ENCODE measurements at regions not wholly inside any gene's neighbourhood (a gene's known extent, or its start where the extent isn't known, plus 50 kb on each side); places are given as distances from the start of the nearest gene placed in this dataset.

DNA sequence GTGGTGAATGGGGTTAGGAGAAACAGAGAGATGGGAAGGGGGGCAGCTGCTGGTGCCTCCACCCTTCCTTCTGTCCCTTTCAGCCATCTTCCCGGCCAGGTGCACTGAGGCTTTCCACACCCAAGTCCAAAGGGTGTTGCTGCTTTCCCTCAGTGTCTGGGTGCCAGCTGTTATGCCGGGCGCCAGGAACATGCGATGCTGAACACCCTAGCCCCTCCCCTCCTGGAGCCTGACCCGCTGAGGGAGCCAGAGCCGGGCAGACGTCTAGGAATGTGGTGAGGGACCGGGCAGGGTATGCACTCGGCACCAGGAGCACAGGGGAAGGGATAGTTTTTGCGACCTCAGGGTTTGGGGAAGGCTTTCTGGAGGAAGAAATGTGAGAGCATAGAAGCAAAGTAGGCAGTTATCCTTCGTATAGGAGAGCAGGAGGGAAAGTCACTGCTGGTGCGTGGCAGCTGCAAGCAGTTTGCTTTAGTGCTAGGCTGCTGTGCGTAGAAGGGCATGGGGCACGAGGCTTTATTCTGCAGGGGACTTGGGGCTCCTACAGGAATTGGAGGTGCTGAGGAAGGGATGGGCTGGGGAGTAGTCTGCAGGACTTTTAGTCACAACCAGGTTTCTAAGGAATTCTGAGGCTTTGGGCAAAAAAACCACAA lies 147.7 kb downstream of the TSN start:
- H3K4me1 ChIP-seq (ENCODE audit: control insufficient read depth in 1 of 2, insufficient read depth in 2 of 2, low read length in 2 of 2) = peaks cover 8 to 11% of the 10 kb centered on the region in 2 donors
- H3K4me3 ChIP-seq (ENCODE audit: low read depth in 1 of 2, low read length in 2 of 2) = peak overlapping the region in 1 of 2 donors; percentile 25
- H3K9ac ChIP-seq (ENCODE audit: low read depth in 1 of 2, low read length in 2 of 2) = no peak overlapping the region
- H3K9me3 ChIP-seq (ENCODE audit: control insufficient read depth in 1 of 2, low read length in 2 of 2) = no peaks in the 10 kb centered on the region
- no peaks in the 10 kb centered on the region for H3K27me3 ChIP-seq (ENCODE audit: control insufficient read depth in 1 of 2, insufficient read depth in 2 of 2, low read length in 2 of 2)
- H3K27ac ChIP-seq (ENCODE audit: low read depth, low read length) = no peak overlapping the region
- H3K36me3 ChIP-seq (ENCODE audit: control insufficient read depth in 1 of 2, insufficient read depth in 2 of 2, low read length in 2 of 2) = no peaks in the 10 kb centered on the region

DNA sequence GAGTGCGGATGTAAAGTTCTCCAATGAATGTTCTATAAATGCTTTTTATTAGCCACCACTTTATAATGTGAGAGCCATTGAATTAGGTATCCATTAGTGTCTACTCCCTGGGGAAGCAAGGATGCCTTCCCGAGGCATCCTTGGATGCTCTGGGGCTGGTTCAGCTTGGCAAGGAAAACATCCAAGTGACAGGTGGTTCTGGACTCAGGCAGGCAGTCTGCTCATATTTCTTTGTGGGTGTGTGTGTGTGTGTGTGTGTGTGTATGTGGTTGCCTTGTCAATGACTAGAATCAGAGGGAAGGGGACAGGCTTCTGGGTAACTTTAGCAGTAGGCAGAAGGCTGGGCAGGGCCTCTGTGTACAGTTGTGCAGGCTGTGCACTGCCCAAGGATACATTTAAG lies 149.2 kb downstream of the TSN start:
- Histone ChIP-seq H3K9ac (ENCODE audit: low read depth in 1 of 2, low read length in 2 of 2) (no peak overlapping the region), H3K36me3 (ENCODE audit: control insufficient read depth in 1 of 2, insufficient read depth in 2 of 2, low read length in 2 of 2) (no peaks in the 10 kb centered on the region), H3K27ac (ENCODE audit: low read depth, low read length) (no peak overlapping the region), H3K9me3 (ENCODE audit: control insufficient read depth in 1 of 2, low read length in 2 of 2) (no peaks in the 10 kb centered on the region), H3K27me3 (ENCODE audit: control insufficient read depth in 1 of 2, insufficient read depth in 2 of 2, low read length in 2 of 2) (no peaks in the 10 kb centered on the region), H3K4me1 (ENCODE audit: control insufficient read depth in 1 of 2, insufficient read depth in 2 of 2, low read length in 2 of 2) (peaks cover 8 to 11% of the 10 kb centered on the region in 2 donors), H3K4me3 (ENCODE audit: low read depth in 1 of 2, low read length in 2 of 2) (no peak overlapping the region)

DNA sequence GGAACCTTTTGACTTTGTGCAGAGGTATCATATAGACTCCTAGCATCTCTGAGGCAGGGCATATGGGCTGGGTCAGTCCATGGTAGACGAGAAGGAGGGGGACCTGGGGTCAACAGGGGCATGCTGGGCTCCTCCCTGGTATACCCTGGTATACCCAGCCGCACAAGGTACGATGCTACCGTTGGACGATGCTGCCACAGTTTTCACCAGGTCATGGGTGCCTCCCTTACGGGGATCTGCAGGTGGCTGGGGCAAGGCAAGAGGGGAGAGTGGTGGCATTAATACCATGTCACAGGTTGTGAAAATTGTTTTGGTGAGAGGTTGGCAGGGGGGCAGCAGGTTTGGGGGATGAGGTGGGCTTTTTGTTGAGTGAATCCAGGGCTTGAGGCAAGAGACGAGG lies 149.8 kb downstream of the TSN start:
- Histone ChIP-seq H3K36me3 (ENCODE audit: control insufficient read depth in 1 of 2, insufficient read depth in 2 of 2, low read length in 2 of 2) (no peaks in the 10 kb centered on the region), H3K9me3 (ENCODE audit: control insufficient read depth in 1 of 2, low read length in 2 of 2) (no peaks in the 10 kb centered on the region), H3K9ac (ENCODE audit: low read depth in 1 of 2, low read length in 2 of 2) (no peak overlapping the region), H3K4me3 (ENCODE audit: low read depth in 1 of 2, low read length in 2 of 2) (no peak overlapping the region), H3K27ac (ENCODE audit: low read depth, low read length) (no peak overlapping the region), H3K27me3 (ENCODE audit: control insufficient read depth in 1 of 2, insufficient read depth in 2 of 2, low read length in 2 of 2) (no peaks in the 10 kb centered on the region), H3K4me1 (ENCODE audit: control insufficient read depth in 1 of 2, insufficient read depth in 2 of 2, low read length in 2 of 2) (peaks cover 8 to 11% of the 10 kb centered on the region in 2 donors)

DNA sequence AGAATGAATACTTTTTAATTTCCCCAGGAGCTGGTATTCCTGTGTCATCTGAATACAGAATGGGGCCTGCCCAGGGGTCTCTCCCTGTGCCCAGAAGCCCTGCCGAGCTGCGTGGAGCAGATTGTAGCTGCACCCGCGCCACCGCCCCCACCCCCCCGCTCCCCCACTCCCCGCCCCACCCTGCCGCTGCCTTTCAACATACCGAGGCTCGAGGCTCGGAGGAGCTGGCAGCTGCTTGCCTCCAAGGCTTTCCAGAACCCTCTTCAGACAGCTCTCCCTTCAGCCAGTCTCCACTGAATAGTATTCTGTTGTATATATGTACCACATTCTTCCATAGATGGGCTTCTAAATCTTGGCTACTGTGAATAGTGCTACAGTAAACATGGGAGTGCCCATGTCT lies 150.7 kb downstream of the TSN start:
- H3K36me3 ChIP-seq (ENCODE audit: control insufficient read depth in 1 of 2, insufficient read depth in 2 of 2, low read length in 2 of 2) = no peaks in the 10 kb centered on the region
- H3K9ac ChIP-seq (ENCODE audit: low read depth in 1 of 2, low read length in 2 of 2) = no peak overlapping the region
- H3K4me1 ChIP-seq (ENCODE audit: control insufficient read depth in 1 of 2, insufficient read depth in 2 of 2, low read length in 2 of 2) = peaks cover 8 to 11% of the 10 kb centered on the region in 2 donors
- no peak overlapping the region for H3K27ac ChIP-seq (ENCODE audit: low read depth, low read length)
- H3K4me3 ChIP-seq (ENCODE audit: low read depth in 1 of 2, low read length in 2 of 2) = no peak overlapping the region
- H3K9me3 ChIP-seq (ENCODE audit: control insufficient read depth in 1 of 2, low read length in 2 of 2) = no peaks in the 10 kb centered on the region
- no peaks in the 10 kb centered on the region for H3K27me3 ChIP-seq (ENCODE audit: control insufficient read depth in 1 of 2, insufficient read depth in 2 of 2, low read length in 2 of 2)

DNA sequence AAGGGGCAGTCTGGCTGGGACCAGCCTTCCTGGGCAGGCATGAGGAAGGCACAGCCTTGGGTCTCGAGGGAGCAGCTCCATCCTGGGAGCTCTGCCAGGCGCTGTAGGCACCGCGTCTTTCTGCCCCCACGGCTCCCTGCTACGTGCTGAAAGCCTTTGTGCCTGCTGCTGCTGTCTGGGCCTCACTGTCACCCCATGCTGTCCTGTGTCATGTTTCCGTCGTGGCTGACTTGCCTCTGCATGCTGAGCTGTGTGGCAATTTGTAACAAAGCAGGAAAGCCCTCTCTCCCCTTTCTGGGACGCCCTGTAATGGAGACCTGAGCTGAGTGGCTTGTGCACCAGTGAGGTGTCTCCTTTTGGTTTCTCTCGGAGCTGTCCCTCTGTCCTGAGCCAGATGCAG lies 152.5 kb downstream of the TSN start:
- Histone ChIP-seq H3K27ac (ENCODE audit: low read depth, low read length) (no peak overlapping the region), H3K9me3 (ENCODE audit: control insufficient read depth in 1 of 2, low read length in 2 of 2) (no peaks in the 10 kb centered on the region), H3K4me1 (ENCODE audit: control insufficient read depth in 1 of 2, insufficient read depth in 2 of 2, low read length in 2 of 2) (peaks cover 5 to 7% of the 10 kb centered on the region in 2 donors)

DNA sequence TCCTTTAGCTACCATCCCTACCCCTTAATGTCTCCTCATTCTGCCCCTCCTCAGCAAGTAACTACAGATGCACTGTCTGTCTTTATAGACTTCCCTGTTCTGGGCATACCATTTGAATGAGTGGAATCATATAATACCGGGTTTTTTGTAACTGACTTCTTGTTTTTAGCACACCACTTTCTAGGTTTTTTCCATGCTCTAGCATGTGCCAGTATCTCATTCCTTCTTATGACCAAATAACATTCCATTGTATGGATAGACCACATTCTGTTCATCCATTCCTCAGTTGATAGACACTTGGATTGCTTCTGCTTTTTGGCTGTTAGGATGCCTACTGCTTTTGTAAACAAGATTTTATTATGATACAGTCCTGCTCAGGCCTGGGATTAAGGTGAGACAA lies 154.7 kb downstream of the TSN start:
- H3K9ac ChIP-seq (ENCODE audit: low read depth in 1 of 2, low read length in 2 of 2) = no peak overlapping the region
- no peaks in the 10 kb centered on the region for H3K36me3 ChIP-seq (ENCODE audit: control insufficient read depth in 1 of 2, insufficient read depth in 2 of 2, low read length in 2 of 2)
- H3K4me3 ChIP-seq (ENCODE audit: low read depth in 1 of 2, low read length in 2 of 2) = no peak overlapping the region
- no peaks in the 10 kb centered on the region for H3K9me3 ChIP-seq (ENCODE audit: control insufficient read depth in 1 of 2, low read length in 2 of 2)
- H3K27ac ChIP-seq (ENCODE audit: low read depth, low read length) = no peak overlapping the region
- H3K4me1 ChIP-seq (ENCODE audit: control insufficient read depth in 1 of 2, insufficient read depth in 2 of 2, low read length in 2 of 2) = no peaks in the 10 kb centered on the region
- H3K27me3 ChIP-seq (ENCODE audit: control insufficient read depth in 1 of 2, insufficient read depth in 2 of 2, low read length in 2 of 2) = no peaks in the 10 kb centered on the region

More for the DNA sequence above, 152.5 kb downstream of the TSN start:
- no peaks in the 10 kb centered on the region for H3K36me3 ChIP-seq (ENCODE audit: control insufficient read depth in 1 of 2, insufficient read depth in 2 of 2, low read length in 2 of 2)
- H3K27me3 ChIP-seq (ENCODE audit: control insufficient read depth in 1 of 2, insufficient read depth in 2 of 2, low read length in 2 of 2) = no peaks in the 10 kb centered on the region
- H3K9ac ChIP-seq (ENCODE audit: low read depth in 1 of 2, low read length in 2 of 2) = no peak overlapping the region
- H3K4me3 ChIP-seq (ENCODE audit: low read depth in 1 of 2, low read length in 2 of 2) = no peak overlapping the region

DNA sequence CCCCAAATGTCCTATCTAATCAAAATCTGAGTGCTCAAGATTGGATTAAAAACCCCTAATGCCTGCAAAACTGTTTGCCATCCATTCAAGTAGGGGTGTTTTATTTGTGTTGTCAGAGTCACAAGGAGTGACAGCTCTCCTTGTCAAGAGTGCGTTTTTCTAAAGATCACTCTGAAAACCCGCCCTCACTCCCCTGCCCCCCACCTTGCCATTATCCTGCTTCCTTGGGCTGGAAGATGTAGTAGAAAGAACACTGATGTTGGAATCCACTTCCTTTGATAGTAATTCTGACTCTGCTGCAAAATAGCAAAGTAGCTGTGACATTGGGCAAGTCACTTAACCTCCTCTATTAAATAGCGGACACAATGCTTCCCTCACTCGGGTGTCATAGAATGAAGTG lies 155.6 kb downstream of the TSN start:
- H3K9me3 ChIP-seq (ENCODE audit: control insufficient read depth in 1 of 2, low read length in 2 of 2) = no peaks in the 10 kb centered on the region
- H3K27ac ChIP-seq (ENCODE audit: low read depth, low read length) = no peak overlapping the region
- H3K27me3 ChIP-seq (ENCODE audit: control insufficient read depth in 1 of 2, insufficient read depth in 2 of 2, low read length in 2 of 2) = no peaks in the 10 kb centered on the region
- H3K9ac ChIP-seq (ENCODE audit: low read depth in 1 of 2, low read length in 2 of 2) = no peak overlapping the region
- no peaks in the 10 kb centered on the region for H3K36me3 ChIP-seq (ENCODE audit: control insufficient read depth in 1 of 2, insufficient read depth in 2 of 2, low read length in 2 of 2)
- H3K4me1 ChIP-seq (ENCODE audit: control insufficient read depth in 1 of 2, insufficient read depth in 2 of 2, low read length in 2 of 2) = no peaks in the 10 kb centered on the region
- H3K4me3 ChIP-seq (ENCODE audit: low read depth in 1 of 2, low read length in 2 of 2) = no peak overlapping the region

DNA sequence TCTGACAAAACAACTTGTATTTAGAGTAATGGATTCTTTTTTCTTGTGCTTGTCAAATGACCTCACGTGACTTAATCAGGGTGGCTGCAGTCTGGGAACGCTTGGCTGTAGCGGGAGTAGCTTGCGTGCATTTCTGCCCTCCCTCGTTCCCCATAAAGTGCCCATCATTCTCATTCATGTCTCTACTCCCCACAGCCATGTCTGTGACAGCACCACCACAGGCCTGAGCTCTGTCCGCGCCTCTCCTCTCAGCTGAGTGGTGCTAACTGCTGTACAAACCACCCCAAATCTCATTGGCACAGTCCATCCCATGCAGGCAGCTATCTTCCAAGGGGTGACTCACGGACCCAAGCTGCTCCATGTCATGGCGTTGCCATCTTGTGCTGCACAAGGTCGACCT lies 161.7 kb downstream of the TSN start:
- H3K9ac ChIP-seq (ENCODE audit: low read depth in 1 of 2, low read length in 2 of 2) = no peak overlapping the region
- no peak overlapping the region for H3K4me3 ChIP-seq (ENCODE audit: low read depth in 1 of 2, low read length in 2 of 2)
- H3K27ac ChIP-seq (ENCODE audit: low read depth, low read length) = no peak overlapping the region
- no peaks in the 10 kb centered on the region for H3K36me3 ChIP-seq (ENCODE audit: control insufficient read depth in 1 of 2, insufficient read depth in 2 of 2, low read length in 2 of 2)
- no peaks in the 10 kb centered on the region for H3K27me3 ChIP-seq (ENCODE audit: control insufficient read depth in 1 of 2, insufficient read depth in 2 of 2, low read length in 2 of 2)
- H3K9me3 ChIP-seq (ENCODE audit: control insufficient read depth in 1 of 2, low read length in 2 of 2) = no peaks in the 10 kb centered on the region
- no peaks in the 10 kb centered on the region for H3K4me1 ChIP-seq (ENCODE audit: control insufficient read depth in 1 of 2, insufficient read depth in 2 of 2, low read length in 2 of 2)

DNA sequence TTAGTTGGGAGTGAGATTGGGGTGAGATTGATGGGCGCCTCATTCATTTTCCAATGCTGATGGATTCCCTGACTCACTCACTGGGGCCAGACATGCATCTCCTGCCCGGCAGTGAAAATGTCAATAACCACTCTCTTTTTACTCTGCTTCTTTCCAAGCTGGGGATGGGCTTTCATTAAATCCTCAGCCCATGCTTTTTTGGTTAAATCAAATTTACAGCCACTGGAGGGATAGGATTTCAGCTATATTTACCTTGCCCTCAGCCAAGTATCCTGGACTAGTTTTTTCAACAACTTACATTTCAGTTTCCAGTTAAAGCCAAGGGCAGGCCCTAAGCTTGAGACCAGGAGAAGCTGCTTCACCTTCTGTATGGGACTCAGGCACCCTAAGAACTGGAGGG lies 162.8 kb downstream of the TSN start:
- Histone ChIP-seq H3K4me1 (ENCODE audit: control insufficient read depth in 1 of 2, insufficient read depth in 2 of 2, low read length in 2 of 2) (no peaks in the 10 kb centered on the region), H3K9ac (ENCODE audit: low read depth in 1 of 2, low read length in 2 of 2) (no peak overlapping the region), H3K27me3 (ENCODE audit: control insufficient read depth in 1 of 2, insufficient read depth in 2 of 2, low read length in 2 of 2) (no peaks in the 10 kb centered on the region), H3K4me3 (ENCODE audit: low read depth in 1 of 2, low read length in 2 of 2) (no peak overlapping the region), H3K36me3 (ENCODE audit: control insufficient read depth in 1 of 2, insufficient read depth in 2 of 2, low read length in 2 of 2) (no peaks in the 10 kb centered on the region), H3K27ac (ENCODE audit: low read depth, low read length) (no peak overlapping the region), H3K9me3 (ENCODE audit: control insufficient read depth in 1 of 2, low read length in 2 of 2) (no peaks in the 10 kb centered on the region)

DNA sequence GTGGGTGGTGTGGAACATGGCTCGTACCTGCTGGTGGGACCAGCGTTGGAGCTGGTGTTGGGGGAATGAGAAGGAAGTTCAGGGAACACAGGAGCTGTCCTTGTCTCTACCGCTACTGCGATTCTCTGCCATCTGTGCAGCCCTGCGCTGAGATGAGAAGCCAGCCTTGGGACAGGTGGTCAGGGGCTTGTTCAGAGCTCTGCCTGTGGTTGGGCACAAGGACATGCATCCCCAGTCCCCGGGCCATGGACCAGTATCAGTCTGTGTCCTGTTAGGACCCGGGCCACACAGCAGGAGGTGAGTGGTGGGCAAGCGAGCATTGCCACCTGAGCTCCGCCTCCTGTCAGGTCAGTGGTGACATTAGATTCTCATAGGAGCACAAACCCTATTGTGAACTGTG lies 164.4 kb downstream of the TSN start:
- H3K4me3 ChIP-seq (ENCODE audit: low read depth in 1 of 2, low read length in 2 of 2) = no peak overlapping the region
- no peak overlapping the region for H3K9ac ChIP-seq (ENCODE audit: low read depth in 1 of 2, low read length in 2 of 2)
- H3K36me3 ChIP-seq (ENCODE audit: control insufficient read depth in 1 of 2, insufficient read depth in 2 of 2, low read length in 2 of 2) = no peaks in the 10 kb centered on the region
- no peak overlapping the region for H3K27ac ChIP-seq (ENCODE audit: low read depth, low read length)
- H3K9me3 ChIP-seq (ENCODE audit: control insufficient read depth in 1 of 2, low read length in 2 of 2) = no peaks in the 10 kb centered on the region
- H3K4me1 ChIP-seq (ENCODE audit: control insufficient read depth in 1 of 2, insufficient read depth in 2 of 2, low read length in 2 of 2) = no peaks in the 10 kb centered on the region
- H3K27me3 ChIP-seq (ENCODE audit: control insufficient read depth in 1 of 2, insufficient read depth in 2 of 2, low read length in 2 of 2) = no peaks in the 10 kb centered on the region

DNA sequence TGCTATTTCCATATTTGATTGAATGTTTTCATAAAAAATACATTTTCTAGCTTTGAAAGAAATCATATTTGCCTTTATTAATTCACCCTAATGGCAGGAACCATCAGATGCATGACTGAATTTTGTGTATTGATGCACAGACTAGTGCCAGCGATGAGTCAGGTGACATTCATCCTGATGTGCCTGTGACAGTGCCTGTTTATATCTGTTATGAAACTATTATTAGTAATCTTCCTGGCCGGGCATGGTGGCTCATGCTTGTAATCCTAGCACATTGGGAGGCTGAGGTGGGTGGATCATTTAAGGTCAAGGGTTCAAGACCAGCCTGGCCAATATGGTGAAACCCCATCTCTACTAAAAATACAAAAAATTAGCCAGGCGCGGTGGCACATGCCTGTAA lies 170.0 kb downstream of the TSN start:
- Histone ChIP-seq H3K9ac (ENCODE audit: low read depth in 1 of 2, low read length in 2 of 2) (no peak overlapping the region), H3K27ac (ENCODE audit: low read depth, low read length) (no peak overlapping the region), H3K36me3 (ENCODE audit: control insufficient read depth in 1 of 2, insufficient read depth in 2 of 2, low read length in 2 of 2) (no peaks in the 10 kb centered on the region), H3K4me3 (ENCODE audit: low read depth in 1 of 2, low read length in 2 of 2) (no peak overlapping the region), H3K27me3 (ENCODE audit: control insufficient read depth in 1 of 2, insufficient read depth in 2 of 2, low read length in 2 of 2) (no peaks in the 10 kb centered on the region), H3K9me3 (ENCODE audit: control insufficient read depth in 1 of 2, low read length in 2 of 2) (no peaks in the 10 kb centered on the region), H3K4me1 (ENCODE audit: control insufficient read depth in 1 of 2, insufficient read depth in 2 of 2, low read length in 2 of 2) (no peaks in the 10 kb centered on the region)

Data from duodenal mucosa (tissue), 2 donors.